SJCRH30 (cell line): ENCODE measurements at regions not wholly inside any gene's neighbourhood (a gene's known extent, or its start where the extent isn't known, plus 50 kb on each side); places are given as distances from the start of the nearest gene placed in this dataset.

ENCODE experiments used
- DNase-seq, 2 experiments: peaks; one replicate each; pipeline ENCODE4 v3.0.0-alpha.2; 2015 to 2020
- H3K27ac ChIP-seq: fragments of 250-450 bp; sonication (Bioruptor Pico); 2 replicates; pipeline ENCODE4 v1.5.1; 2020; ENCODE audit warnings: mild to moderate bottlenecking, moderate library complexity
- H3K27me3 ChIP-seq: fragments of 250-450 bp; sonication (Bioruptor Pico); 2 replicates; pipeline ENCODE4 v1.5.1; 2020; ENCODE audit warnings: mild to moderate bottlenecking, moderate library complexity
- H3K36me3 ChIP-seq: fragments of 250-450 bp; sonication (Bioruptor Pico); 2 replicates; pipeline ENCODE4 v1.5.1; 2020; ENCODE audit warnings: mild to moderate bottlenecking, moderate library complexity
- H3K4me1 ChIP-seq: fragments of 250-450 bp; sonication (Bioruptor Pico); 2 replicates; pipeline ENCODE4 v1.5.1; 2020; ENCODE audit warnings: mild to moderate bottlenecking, moderate library complexity
- H3K4me3 ChIP-seq: fragments of 250-450 bp; sonication (Bioruptor Pico); 2 replicates; pipeline ENCODE4 v1.5.1; 2020; ENCODE audit warnings: mild to moderate bottlenecking, moderate library complexity
- H3K9me3 ChIP-seq: fragments of 250-450 bp; sonication (Bioruptor Pico); replicated peaks from 2 replicates; pipeline ENCODE4 v1.5.1; 2020; ENCODE audit warnings: mild to moderate bottlenecking, moderate library complexity

- no peak for DNase-seq
- Histone ChIP-seq H3K4me1 (no peaks in the 10 kb centered on the region), H3K4me3 (no peak overlapping the region), H3K36me3 (no peaks in the 10 kb centered on the region), H3K9me3 (no peaks in the 10 kb centered on the region), H3K27ac (no peak overlapping the region), H3K27me3 (no peaks in the 10 kb centered on the region)
Observed at GRCh38 chr11:81007046-81007445, 1566.2 kb upstream of the TENM4 start.

DNA sequence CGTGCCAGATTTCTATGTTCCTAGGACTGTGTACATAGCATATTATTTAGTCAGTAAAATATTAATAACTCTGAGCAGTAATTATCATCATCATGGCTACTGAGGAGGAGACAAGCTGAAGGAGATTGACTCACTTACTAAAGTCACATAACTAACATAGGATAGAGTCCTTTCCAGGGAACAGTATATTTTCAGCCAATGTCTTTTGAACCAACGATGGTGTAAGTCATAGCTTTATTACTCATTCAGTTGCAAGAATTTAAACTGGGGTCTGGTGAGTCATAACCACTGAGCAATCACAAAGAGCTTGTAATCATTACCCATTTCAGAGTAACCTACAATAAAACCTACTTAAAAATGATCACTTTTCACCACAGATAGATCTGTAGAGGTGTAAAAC lies 1564.8 kb upstream of the TENM4 start:
- no peaks in the 10 kb centered on the region for H3K36me3 ChIP-seq
- DNase-seq: no peak
- H3K9me3 ChIP-seq: no peaks in the 10 kb centered on the region
- H3K27ac ChIP-seq: no peak overlapping the region
- H3K27me3 ChIP-seq: no peaks in the 10 kb centered on the region
- H3K4me3 ChIP-seq: no peak overlapping the region
- no peaks in the 10 kb centered on the region for H3K4me1 ChIP-seq

GRCh38 chr11:81004576-81004975 lies 1563.7 kb upstream of the TENM4 start:
- Histone ChIP-seq H3K9me3 (no peaks in the 10 kb centered on the region), H3K27me3 (no peaks in the 10 kb centered on the region), H3K36me3 (no peaks in the 10 kb centered on the region), H3K4me1 (no peaks in the 10 kb centered on the region), H3K27ac (no peak overlapping the region), H3K4me3 (no peak overlapping the region)
- DNase-seq: no peak

DNA sequence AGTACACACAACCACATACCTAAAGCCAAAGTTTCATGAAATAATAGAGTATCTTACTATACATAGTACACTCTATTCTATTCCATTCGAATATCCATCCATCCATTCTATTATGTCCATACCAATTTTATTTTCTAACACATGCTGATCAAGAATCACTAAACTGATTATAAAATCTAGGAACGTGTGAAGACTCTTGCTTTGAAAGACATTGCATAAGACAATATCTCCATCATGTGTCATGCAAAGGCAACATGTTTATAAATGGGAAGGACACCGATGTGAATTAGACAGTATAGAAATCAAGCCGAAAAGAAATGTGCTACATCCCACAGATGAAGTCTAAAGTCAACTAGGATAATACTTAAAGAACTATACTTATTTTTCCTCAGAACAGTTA lies 1561.5 kb upstream of the TENM4 start:
- Histone ChIP-seq H3K27ac (no peak overlapping the region), H3K4me3 (no peak overlapping the region), H3K9me3 (no peaks in the 10 kb centered on the region), H3K27me3 (no peaks in the 10 kb centered on the region), H3K36me3 (no peaks in the 10 kb centered on the region), H3K4me1 (no peaks in the 10 kb centered on the region)
- no peak for DNase-seq

GRCh38 chr11:81000735-81001134 lies 1559.9 kb upstream of the TENM4 start:
- Histone ChIP-seq H3K4me1 (no peaks in the 10 kb centered on the region), H3K9me3 (no peaks in the 10 kb centered on the region), H3K27me3 (no peaks in the 10 kb centered on the region), H3K4me3 (no peak overlapping the region), H3K36me3 (no peaks in the 10 kb centered on the region), H3K27ac (no peak overlapping the region)
- no peak for DNase-seq

GRCh38 chr11:81000334-81000733 lies 1559.5 kb upstream of the TENM4 start:
- DNase-seq: no peak
- Histone ChIP-seq H3K36me3 (no peaks in the 10 kb centered on the region), H3K9me3 (no peaks in the 10 kb centered on the region)

DNA sequence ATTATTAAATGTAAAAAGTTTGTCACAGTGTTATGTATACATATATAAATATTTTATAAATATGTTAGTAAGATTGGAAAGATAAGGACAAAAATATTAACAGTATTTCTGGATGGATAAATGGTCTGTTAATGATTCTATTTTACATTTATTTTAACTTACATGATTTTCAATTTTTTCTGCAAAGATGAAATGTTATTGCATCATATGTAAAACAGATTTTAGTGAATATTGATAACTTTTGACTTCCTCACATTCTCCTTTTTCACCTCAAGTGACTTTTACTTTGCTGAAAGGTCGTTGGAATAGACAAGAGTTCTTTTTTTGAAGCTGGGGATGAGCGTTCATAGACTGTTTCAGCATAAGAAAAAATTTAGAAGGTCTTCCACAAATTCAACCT lies 1554.7 kb upstream of the TENM4 start:
- H3K4me1 ChIP-seq: no peaks in the 10 kb centered on the region
- H3K27ac ChIP-seq: no peak overlapping the region
- no peaks in the 10 kb centered on the region for H3K36me3 ChIP-seq
- no peaks in the 10 kb centered on the region for H3K27me3 ChIP-seq
- no peaks in the 10 kb centered on the region for H3K9me3 ChIP-seq
- H3K4me3 ChIP-seq: no peak overlapping the region
- no peak for DNase-seq

More at GRCh38 chr11:81000334-81000733, 1559.5 kb upstream of the TENM4 start:
- Histone ChIP-seq H3K4me3 (no peak overlapping the region), H3K4me1 (no peaks in the 10 kb centered on the region), H3K27ac (no peak overlapping the region), H3K27me3 (no peaks in the 10 kb centered on the region)

DNA sequence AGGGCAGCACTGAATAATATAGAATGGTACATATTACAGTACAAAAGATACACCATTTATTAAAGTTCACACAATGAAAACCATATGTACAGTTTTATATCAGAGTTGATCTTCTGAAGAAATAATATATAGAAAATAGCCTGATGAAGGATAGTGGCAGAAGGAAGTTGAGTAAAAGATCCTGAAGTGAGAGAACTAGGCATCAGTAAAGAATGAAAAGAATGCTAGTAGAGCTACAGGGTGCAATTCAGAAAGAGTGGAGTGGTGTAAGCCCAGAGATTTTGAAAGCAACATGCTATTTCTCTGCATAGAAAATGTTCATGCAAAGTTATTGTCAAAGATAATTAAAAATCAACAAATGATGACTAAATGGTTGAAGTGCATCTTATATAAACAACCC lies 1552.7 kb upstream of the TENM4 start:
- Histone ChIP-seq H3K27ac (no peak overlapping the region), H3K9me3 (no peaks in the 10 kb centered on the region), H3K4me1 (no peaks in the 10 kb centered on the region), H3K4me3 (no peak overlapping the region), H3K36me3 (no peaks in the 10 kb centered on the region), H3K27me3 (no peaks in the 10 kb centered on the region)
- DNase-seq: no peak

DNA sequence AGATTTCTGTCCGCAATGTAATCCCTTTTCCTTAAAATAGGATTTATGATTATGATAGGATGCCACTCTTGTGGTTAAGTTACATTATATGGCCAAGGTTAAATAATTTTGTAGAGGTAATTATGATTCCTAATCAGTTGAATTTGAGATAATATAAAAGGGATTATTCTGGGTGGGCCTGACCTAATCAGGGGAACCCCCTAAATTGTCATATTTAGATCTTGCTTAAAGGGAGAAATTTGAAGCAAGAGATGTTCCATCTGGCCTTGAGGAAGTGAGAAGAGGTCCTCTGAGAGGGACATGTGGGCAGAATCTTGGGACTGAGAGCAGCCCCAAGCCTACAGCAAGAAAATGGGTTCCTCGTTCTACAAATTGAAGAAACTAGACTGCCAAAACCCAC lies 1550.1 kb upstream of the TENM4 start:
- Histone ChIP-seq H3K4me3 (no peak overlapping the region), H3K27me3 (no peaks in the 10 kb centered on the region), H3K27ac (no peak overlapping the region), H3K4me1 (no peaks in the 10 kb centered on the region), H3K36me3 (no peaks in the 10 kb centered on the region), H3K9me3 (no peaks in the 10 kb centered on the region)
- DNase-seq: no peak

- no peak for DNase-seq
- Histone ChIP-seq H3K9me3 (no peaks in the 10 kb centered on the region), H3K27ac (no peak overlapping the region), H3K4me3 (no peak overlapping the region), H3K36me3 (no peaks in the 10 kb centered on the region), H3K4me1 (no peaks in the 10 kb centered on the region), H3K27me3 (no peaks in the 10 kb centered on the region)
Observed at GRCh38 chr11:80987171-80987570, 1546.3 kb upstream of the TENM4 start.

DNA sequence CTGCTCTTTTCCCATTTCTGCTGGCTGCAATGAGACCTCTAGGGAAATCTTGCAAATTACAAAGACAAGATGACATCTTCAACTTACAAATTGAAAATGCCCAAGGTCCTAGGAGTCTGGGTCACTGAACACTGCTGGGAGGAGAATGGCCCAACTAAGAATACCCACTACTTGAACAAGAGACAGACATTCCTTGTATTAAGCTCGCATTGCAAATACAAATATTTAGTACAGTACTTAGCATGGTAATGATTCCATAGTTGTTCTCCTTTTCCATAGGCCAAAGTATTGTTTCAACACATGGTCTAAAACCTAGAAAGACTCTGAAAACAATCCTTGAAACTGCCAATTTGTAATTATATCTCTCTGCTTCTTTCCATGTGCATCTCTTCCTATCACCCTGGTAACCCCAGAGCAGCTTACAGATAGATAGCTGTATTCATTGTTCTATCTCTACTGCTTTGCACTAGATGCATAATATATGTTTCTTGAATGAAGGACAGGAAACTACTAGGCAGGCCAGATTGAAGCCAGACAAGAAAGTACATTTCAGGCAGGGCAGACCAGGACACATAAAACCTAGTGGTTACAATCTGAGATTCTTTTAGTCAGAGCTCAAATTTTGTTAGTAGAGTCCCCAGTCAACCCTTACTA lies 1545.7 kb upstream of the TENM4 start:
- Histone ChIP-seq H3K27ac (no peak overlapping the region; the same call in 1 of the 2 replicates), H3K4me3 (no peak overlapping the region), H3K9me3 (no peaks in the 10 kb centered on the region), H3K36me3 (no peaks in the 10 kb centered on the region), H3K4me1 (no peaks in the 10 kb centered on the region), H3K27me3 (no peaks in the 10 kb centered on the region)
- DNase-seq: no peak

DNA sequence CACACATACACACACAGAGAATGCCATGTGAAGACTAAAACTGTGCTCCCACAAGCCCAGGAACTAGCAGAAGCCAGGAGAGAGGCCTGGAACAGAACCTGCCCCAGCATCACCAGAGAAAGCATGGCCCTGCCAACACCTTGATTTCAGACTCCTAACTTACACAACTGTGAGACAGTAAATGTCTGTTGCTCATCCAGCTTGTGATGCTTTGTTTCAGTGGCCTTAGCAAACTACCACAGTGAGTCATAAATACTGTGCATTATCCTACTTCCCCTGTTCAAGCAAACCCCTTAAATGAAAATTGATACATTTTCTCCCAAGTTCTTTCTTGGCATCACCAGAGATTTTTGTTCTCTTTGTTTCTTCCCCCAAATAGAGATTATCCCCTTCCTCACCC lies 1539.4 kb upstream of the TENM4 start:
- Histone ChIP-seq H3K27me3 (no peaks in the 10 kb centered on the region), H3K36me3 (no peaks in the 10 kb centered on the region), H3K4me1 (no peaks in the 10 kb centered on the region), H3K9me3 (no peaks in the 10 kb centered on the region), H3K4me3 (no peak overlapping the region), H3K27ac (no peak overlapping the region)
- no peak for DNase-seq

- Histone ChIP-seq H3K27ac (no peak overlapping the region), H3K4me1 (peaks cover 11% of the 10 kb centered on the region), H3K4me3 (no peak overlapping the region), H3K36me3 (no peaks in the 10 kb centered on the region), H3K27me3 (no peaks in the 10 kb centered on the region), H3K9me3 (no peaks in the 10 kb centered on the region)
- no peak for DNase-seq
Observed at GRCh38 chr11:80973786-80974185, 1533.0 kb upstream of the TENM4 start.

GRCh38 chr11:80970037-80970436 lies 1529.2 kb upstream of the TENM4 start:
- peak; percentile 5 to 63 for DNase-seq

DNA sequence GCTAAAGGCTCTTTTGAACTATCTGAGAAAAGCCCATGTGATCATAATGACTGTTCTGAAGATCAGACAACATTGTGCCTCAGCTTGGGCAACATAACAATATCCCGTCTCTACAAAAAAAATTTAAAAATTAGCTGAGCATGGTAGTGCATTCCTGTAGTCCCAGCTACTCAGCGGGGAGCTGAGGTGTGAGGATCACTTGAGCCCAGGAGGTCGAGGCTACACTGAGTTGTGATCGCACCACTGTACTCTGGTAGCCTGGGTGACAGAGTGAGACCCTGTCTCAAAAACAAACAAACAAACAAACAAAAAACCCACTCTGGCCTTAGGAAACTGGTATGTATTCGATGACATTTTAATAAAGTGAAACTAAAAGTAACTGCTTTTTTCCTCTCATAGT lies 1526.8 kb upstream of the TENM4 start:
- peaks cover 11% of the 10 kb centered on the region for H3K4me1 ChIP-seq
- H3K4me3 ChIP-seq: no peak overlapping the region
- no peaks in the 10 kb centered on the region for H3K9me3 ChIP-seq
- DNase-seq: no peak
- no peak overlapping the region for H3K27ac ChIP-seq
- H3K36me3 ChIP-seq: no peaks in the 10 kb centered on the region
- H3K27me3 ChIP-seq: no peaks in the 10 kb centered on the region

More at GRCh38 chr11:80970037-80970436, 1529.2 kb upstream of the TENM4 start:
- H3K4me3 ChIP-seq: no peak overlapping the region
- peak overlapping the region; percentile 38 for H3K27ac ChIP-seq
- H3K9me3 ChIP-seq: no peaks in the 10 kb centered on the region
- H3K36me3 ChIP-seq: no peaks in the 10 kb centered on the region
- H3K4me1 ChIP-seq: peaks cover 11% of the 10 kb centered on the region
- H3K27me3 ChIP-seq: no peaks in the 10 kb centered on the region

DNA sequence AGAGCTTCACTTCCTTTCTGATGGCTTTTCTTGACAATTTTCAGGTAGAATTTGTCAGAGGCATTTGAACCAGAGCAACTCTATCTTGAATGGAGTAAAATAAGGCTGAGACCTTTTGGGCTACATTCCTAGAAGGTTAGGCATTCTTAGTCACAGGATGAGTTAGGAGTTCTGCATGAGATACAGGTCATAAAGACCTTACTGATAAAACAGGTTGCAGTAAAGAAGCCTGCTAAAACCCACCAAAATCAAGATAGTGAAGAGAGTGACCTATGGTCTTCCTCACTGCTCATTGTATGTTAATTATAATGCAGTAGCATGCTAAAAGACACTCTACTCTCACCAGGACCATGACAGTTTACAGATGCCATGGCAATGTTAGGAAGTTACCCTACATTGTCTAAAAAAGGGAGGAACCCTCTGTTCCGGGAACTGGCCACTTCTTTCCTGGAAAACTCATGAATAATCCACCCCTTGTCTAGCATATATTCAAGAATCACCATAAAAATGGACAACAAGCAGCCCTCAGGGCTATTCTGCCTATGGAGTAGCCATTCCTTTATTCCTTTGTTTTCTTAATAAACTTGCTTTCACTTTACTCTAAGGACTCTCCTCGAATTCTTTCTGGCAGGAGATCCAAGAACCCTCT lies 1519.7 kb upstream of the TENM4 start:
- Histone ChIP-seq H3K4me1 (no peaks in the 10 kb centered on the region), H3K27ac (no peak overlapping the region), H3K4me3 (no peak overlapping the region), H3K27me3 (no peaks in the 10 kb centered on the region), H3K36me3 (no peaks in the 10 kb centered on the region), H3K9me3 (no peaks in the 10 kb centered on the region)
- DNase-seq: no peak
